Esophagus muscularis mucosa (tissue), 3 donors: ENCODE measurements at regions not wholly inside any gene's neighbourhood (a gene's known extent, or its start where the extent isn't known, plus 50 kb on each side); places are given as distances from the start of the nearest gene placed in this dataset.

Experiments
- POLR2A ChIP-seq: fragments of 450-650 bp; IDR thresholded peaks from one replicate; pipeline ENCODE4 v1.6.1; 2017; ENCODE audit warnings: antibody characterized with exemption, moderate library complexity, mild to moderate bottlenecking, low read depth
- POLR2AphosphoS5 ChIP-seq, 2 donors: sonication (generic); formaldehyde crosslinking; IDR thresholded peaks; one replicate each; pipeline ENCODE4 v1.6.1; 2017; ENCODE audit warnings: antibody characterized with exemption in 2 of 2
- TF ChIP-seq, protein P1 (sequence below), 3 experiments: fragments of 200-600 bp in 2 of 3; fragments of 450-650 bp in 1 of 3; sonication (generic) in 2 of 3; IDR thresholded peaks; one replicate each; pipeline ENCODE4 v1.5.1; 2017 to 2019; ENCODE audit warnings: antibody characterized with exemption in 3 of 3, mild to moderate bottlenecking in 2 of 3, moderate library complexity in 1 of 3

DNA sequence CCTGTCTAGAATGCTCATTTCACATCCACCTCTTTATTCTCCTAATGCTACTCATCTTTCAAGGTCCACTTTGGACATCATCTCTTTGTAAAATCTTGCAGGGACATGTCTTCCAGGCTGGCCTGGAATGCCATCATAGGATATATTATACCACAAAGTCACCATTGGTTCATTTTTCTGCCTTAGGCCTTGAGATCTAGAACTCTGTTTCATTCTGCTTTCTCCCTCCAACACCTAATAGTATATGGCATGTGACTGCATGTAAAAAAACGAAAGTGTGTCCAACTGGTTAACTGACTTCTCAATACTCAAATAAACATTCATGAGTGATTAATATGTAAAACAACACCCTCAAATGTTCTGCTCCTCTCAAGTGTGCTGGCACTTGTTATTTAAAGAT is 84.1 kb downstream of the RGS2 start:
- TF ChIP-seq, protein P1, sequence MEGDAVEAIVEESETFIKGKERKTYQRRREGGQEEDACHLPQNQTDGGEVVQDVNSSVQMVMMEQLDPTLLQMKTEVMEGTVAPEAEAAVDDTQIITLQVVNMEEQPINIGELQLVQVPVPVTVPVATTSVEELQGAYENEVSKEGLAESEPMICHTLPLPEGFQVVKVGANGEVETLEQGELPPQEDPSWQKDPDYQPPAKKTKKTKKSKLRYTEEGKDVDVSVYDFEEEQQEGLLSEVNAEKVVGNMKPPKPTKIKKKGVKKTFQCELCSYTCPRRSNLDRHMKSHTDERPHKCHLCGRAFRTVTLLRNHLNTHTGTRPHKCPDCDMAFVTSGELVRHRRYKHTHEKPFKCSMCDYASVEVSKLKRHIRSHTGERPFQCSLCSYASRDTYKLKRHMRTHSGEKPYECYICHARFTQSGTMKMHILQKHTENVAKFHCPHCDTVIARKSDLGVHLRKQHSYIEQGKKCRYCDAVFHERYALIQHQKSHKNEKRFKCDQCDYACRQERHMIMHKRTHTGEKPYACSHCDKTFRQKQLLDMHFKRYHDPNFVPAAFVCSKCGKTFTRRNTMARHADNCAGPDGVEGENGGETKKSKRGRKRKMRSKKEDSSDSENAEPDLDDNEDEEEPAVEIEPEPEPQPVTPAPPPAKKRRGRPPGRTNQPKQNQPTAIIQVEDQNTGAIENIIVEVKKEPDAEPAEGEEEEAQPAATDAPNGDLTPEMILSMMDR (IDR thresholded peaks at IDR 0.05): no peak
- TF ChIP-seq POLR2AphosphoS5 (IDR thresholded peaks at IDR 0.05) (no peak), POLR2A (no peak)
